Endothelial cell of umbilical vein (primary cell): ENCODE measurements at regions not wholly inside any gene's neighbourhood (a gene's known extent, or its start where the extent isn't known, plus 50 kb on each side); places are given as distances from the start of the nearest gene placed in this dataset.

Experiments
- BruUV-seq: library from RNA; stranded (reverse); fragments of 400-500 nt; replicated peaks from 2 replicates; lab custom pipeline; 2021; lab: Mats Ljungman, UMichigan
- CTCF ChIA-PET: fragments of 300-600, 350-600 bp; sonication (Branson Sonifier 250); formaldehyde crosslinking; loops from one replicate; lab custom pipeline; 2021; ENCODE audit warnings: antibody characterized with exemption, inconsistent platforms; lab: Charles Lee
- POLR2A ChIA-PET: fragments of 300-600, 350-600 bp; sonication (Branson Sonifier 250); formaldehyde crosslinking; loops from one replicate; lab custom pipeline; 2021; ENCODE audit warnings: antibody characterized with exemption, inconsistent platforms; lab: Charles Lee
- DNase-seq: peaks from one replicate; pipeline ENCODE4 v3.0.0-alpha.2; 2011; ENCODE audit warnings: low read depth, low spot score
- FAIRE-seq: peaks from 2 replicates; lab custom pipeline; 2011; peaks lifted over from hg19 to GRCh38; lab: Jason Lieb, UNC
- H2AFZ ChIP-seq: 2 replicates; pipeline ENCODE4 v1.6.0; 2012; ENCODE audit warnings: low read depth, low read length, control low read depth, inconsistent platforms
- H3K27ac ChIP-seq: 2 replicates; pipeline ENCODE4 v1.5.1; 2011; ENCODE audit warnings: low read depth, mild to moderate bottlenecking, control low read depth, low read length, moderate library complexity; ENCODE audit not compliant: insufficient read depth
- H3K27me3 ChIP-seq, 2 experiments: 2 replicates each; pipeline versions ENCODE4 v1.6.0 to v1.6.1; 2011; ENCODE audit warnings: low read length in 2 of 2, mixed read lengths in 1 of 2; ENCODE audit not compliant: control insufficient read depth in 2 of 2, insufficient read depth in 2 of 2
- H3K36me3 ChIP-seq, 2 experiments: 2 replicates in 1 of 2; 3 replicates in 1 of 2; pipeline ENCODE4 v1.5.1; 2011; ENCODE audit warnings: low read length in 2 of 2, mild to moderate bottlenecking in 1 of 2, moderate library complexity in 1 of 2; ENCODE audit not compliant: control insufficient read depth in 2 of 2, insufficient read depth in 2 of 2; ENCODE audit errors: extremely low read depth in 1 of 2
- H3K4me1 ChIP-seq: 3 replicates; pipeline ENCODE4 v1.5.1; 2011; ENCODE audit warnings: mild to moderate bottlenecking, low read length; ENCODE audit not compliant: control insufficient read depth, insufficient read depth; ENCODE audit errors: extremely low read depth
- H3K4me2 ChIP-seq: 2 replicates; pipeline ENCODE4 v1.6.1; 2011; ENCODE audit warnings: low read length, control low read depth, mixed read lengths; ENCODE audit not compliant: insufficient read depth
- H3K4me3 ChIP-seq, 3 experiments: fragments of 200-600 bp in 1 of 3; sonication (generic), shearing (Covaris generic) in 1 of 3; replicated peaks in 1 of 3; 2 replicates each; pipeline ENCODE4 v1.5.1; 2011 to 2016; ENCODE audit warnings: control low read depth in 3 of 3, low read length in 3 of 3, mild to moderate bottlenecking in 2 of 3, inconsistent platforms in 1 of 3, low read depth in 1 of 3, moderate library complexity in 1 of 3; ENCODE audit not compliant: insufficient read depth in 1 of 3
- H3K79me2 ChIP-seq: 2 replicates; pipeline ENCODE4 v1.6.0; 2012; ENCODE audit warnings: low read length, inconsistent platforms; ENCODE audit not compliant: control insufficient read depth, insufficient read depth
- H3K9ac ChIP-seq: replicated peaks from 2 replicates; pipeline ENCODE3; 2011; ENCODE audit warnings: low read length, control low read depth; ENCODE audit not compliant: insufficient read depth; ENCODE audit errors: extremely low read depth
- H3K9me1 ChIP-seq: replicated peaks from 3 replicates; pipeline ENCODE4 v1.6.0; 2011; ENCODE audit warnings: mild to moderate bottlenecking, low read length; ENCODE audit not compliant: control insufficient read depth, insufficient read depth; ENCODE audit errors: extremely low read depth
- H3K9me3 ChIP-seq: replicated peaks from 2 replicates; pipeline ENCODE4 v1.5.1; 2012; ENCODE audit warnings: low read length, inconsistent platforms; ENCODE audit not compliant: control insufficient read depth, insufficient read depth
- H4K20me1 ChIP-seq: replicated peaks from 2 replicates; pipeline ENCODE3; 2011; ENCODE audit warnings: mild to moderate bottlenecking, low read length; ENCODE audit not compliant: control insufficient read depth, insufficient read depth; ENCODE audit errors: extremely low read depth
- EZH2 ChIP-seq: IDR thresholded peaks from 2 replicates; pipeline ENCODE4 v1.6.1; 2012; ENCODE audit warnings: borderline replicate concordance, low read depth, mild to moderate bottlenecking, moderate library complexity, low read length, inconsistent platforms; ENCODE audit not compliant: severe bottlenecking
- FOS ChIP-seq: IDR thresholded peaks from 2 replicates; pipeline ENCODE4 v1.6.1; 2011; ENCODE audit warnings: mild to moderate bottlenecking, low read length, moderate library complexity, borderline replicate concordance; ENCODE audit not compliant: insufficient read depth
- GATA2 ChIP-seq: IDR thresholded peaks from 2 replicates; pipeline ENCODE4 v1.7.0; 2011; ENCODE audit warnings: low read depth, mild to moderate bottlenecking, moderate library complexity, mixed read lengths, low read length; ENCODE audit not compliant: insufficient read length, insufficient read depth
- JUN ChIP-seq: IDR thresholded peaks from 2 replicates; pipeline ENCODE4 v1.6.1; 2011; ENCODE audit warnings: borderline replicate concordance, low read depth; ENCODE audit not compliant: insufficient read length, insufficient read depth
- MYC ChIP-seq: IDR thresholded peaks from one replicate; pipeline ENCODE4 v1.6.1; 2011; ENCODE audit warnings: mild to moderate bottlenecking, low read depth, low read length
- POLR2A ChIP-seq: IDR thresholded peaks from 2 replicates; pipeline ENCODE4 v1.6.1; 2012; ENCODE audit warnings: low read depth, mild to moderate bottlenecking, control low read depth, low read length
- POLR2AphosphoS5 ChIP-seq: IDR thresholded peaks from 2 replicates; pipeline ENCODE4 v1.6.1; 2012; ENCODE audit warnings: low read depth, mild to moderate bottlenecking, control low read depth, low read length, moderate library complexity; ENCODE audit not compliant: insufficient read depth
- dilution Hi-C: fragments of 300-500 bp; cut with MboI; formaldehyde crosslinking; loops from one replicate; pipeline ENCODE4 v1.15.0; 2019; ENCODE audit warnings: low sequenced_read_pairs; ENCODE audit not compliant: extremely low pct_ligation_motif_present
- intact Hi-C: fragments of 100-400 bp; cut with micrococcal nuclease; formaldehyde crosslinking; loops from one replicate; pipeline ENCODE4 v1.10.0; 2022
- TF ChIP-seq, protein P1 (sequence below), 2 donors: IDR thresholded peaks; 1 replicate in 1 of 2; 2 replicates in 1 of 2; pipeline ENCODE4 v1.5.1; 2011; ENCODE audit warnings: low read length in 2 of 2, mild to moderate bottlenecking in 2 of 2, moderate library complexity in 2 of 2, control low read depth in 1 of 2, inconsistent platforms in 1 of 2, low read depth in 1 of 2; ENCODE audit not compliant: insufficient read depth in 1 of 2; ENCODE audit errors: extremely low read depth in 1 of 2
- TF ChIP-seq, protein P2 (sequence below): IDR thresholded peaks from 2 replicates; pipeline ENCODE4 v1.6.1; 2011; ENCODE audit not compliant: insufficient read depth, insufficient read length

DNA sequence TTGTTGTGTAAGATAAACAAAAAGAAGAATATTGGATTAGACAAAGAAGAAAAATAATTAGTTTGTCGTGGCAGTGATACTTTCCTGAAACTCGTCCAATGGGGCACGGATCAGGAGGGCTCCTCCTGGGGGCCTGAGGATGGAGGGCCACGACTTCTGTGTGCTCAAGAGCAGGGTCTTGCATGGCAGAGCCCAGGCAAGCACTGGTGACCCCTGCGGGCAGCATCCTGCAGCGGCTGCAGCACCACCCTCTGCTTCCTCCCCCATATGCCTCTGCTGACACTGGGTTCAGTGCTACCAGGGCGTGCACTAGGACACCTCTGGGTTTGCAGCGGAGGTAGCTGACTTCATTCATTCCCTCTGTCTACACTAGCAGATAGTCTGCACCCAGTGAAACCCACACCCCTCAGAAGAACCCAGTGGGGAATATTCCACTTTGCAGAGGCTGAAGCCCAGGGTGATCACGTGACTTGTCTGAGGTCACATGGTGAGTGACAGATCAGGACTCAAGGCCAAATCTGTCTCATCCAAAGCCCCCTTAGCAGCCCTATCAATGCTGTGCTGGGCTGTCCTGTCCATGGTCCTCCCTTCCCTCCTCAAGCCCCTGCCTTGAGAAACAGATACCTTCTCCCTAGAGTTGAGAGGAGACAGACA, 375.5 kb downstream of the TCERG1L start:
- H3K27ac ChIP-seq, result no peak overlapping the region
- ChIA-PET CTCF (no interaction called here), POLR2A (no interaction called here)
- no peaks in the 10 kb centered on the region for H3K36me3 ChIP-seq
- intact Hi-C loops, result no loop called here
- no peak overlapping the region for H3K4me2 ChIP-seq
- H4K20me1 ChIP-seq, result no peaks in the 10 kb centered on the region
- peaks cover 7% of the 10 kb centered on the region for H3K9me3 ChIP-seq
- H3K4me3 ChIP-seq, result no peak overlapping the region
- DNase-seq, result no peak
- H3K4me1 ChIP-seq, result no peaks in the 10 kb centered on the region
- TF ChIP-seq JUN, result no peak
- no peak for TF ChIP-seq EZH2
- TF ChIP-seq, protein P1, sequence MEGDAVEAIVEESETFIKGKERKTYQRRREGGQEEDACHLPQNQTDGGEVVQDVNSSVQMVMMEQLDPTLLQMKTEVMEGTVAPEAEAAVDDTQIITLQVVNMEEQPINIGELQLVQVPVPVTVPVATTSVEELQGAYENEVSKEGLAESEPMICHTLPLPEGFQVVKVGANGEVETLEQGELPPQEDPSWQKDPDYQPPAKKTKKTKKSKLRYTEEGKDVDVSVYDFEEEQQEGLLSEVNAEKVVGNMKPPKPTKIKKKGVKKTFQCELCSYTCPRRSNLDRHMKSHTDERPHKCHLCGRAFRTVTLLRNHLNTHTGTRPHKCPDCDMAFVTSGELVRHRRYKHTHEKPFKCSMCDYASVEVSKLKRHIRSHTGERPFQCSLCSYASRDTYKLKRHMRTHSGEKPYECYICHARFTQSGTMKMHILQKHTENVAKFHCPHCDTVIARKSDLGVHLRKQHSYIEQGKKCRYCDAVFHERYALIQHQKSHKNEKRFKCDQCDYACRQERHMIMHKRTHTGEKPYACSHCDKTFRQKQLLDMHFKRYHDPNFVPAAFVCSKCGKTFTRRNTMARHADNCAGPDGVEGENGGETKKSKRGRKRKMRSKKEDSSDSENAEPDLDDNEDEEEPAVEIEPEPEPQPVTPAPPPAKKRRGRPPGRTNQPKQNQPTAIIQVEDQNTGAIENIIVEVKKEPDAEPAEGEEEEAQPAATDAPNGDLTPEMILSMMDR (IDR thresholded peaks at IDR 0.05; ENCODE audit: extremely low read depth in 1 of 2, insufficient read depth in 1 of 2, low read depth in 1 of 2, low read length in 2 of 2), result no peak
- TF ChIP-seq POLR2A, result no peak
- no peak for TF ChIP-seq FOS
- TF ChIP-seq POLR2AphosphoS5, result no peak
- TF ChIP-seq, protein P2, sequence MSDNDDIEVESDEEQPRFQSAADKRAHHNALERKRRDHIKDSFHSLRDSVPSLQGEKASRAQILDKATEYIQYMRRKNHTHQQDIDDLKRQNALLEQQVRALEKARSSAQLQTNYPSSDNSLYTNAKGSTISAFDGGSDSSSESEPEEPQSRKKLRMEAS, result no peak
- no peak for TF ChIP-seq MYC
- no peak for TF ChIP-seq GATA2
- no peak overlapping the region for H3K9ac ChIP-seq
- dilution Hi-C loops, result no loop called here
- H2AFZ ChIP-seq, result no peak overlapping the region
- no peak for FAIRE-seq
- no peaks in the 10 kb centered on the region for H3K27me3 ChIP-seq
- no peaks in the 10 kb centered on the region for H3K79me2 ChIP-seq
- BruUV-seq, result no TSS peak
- no peaks in the 10 kb centered on the region for H3K9me1 ChIP-seq
